Gastroesophageal sphincter (tissue), 3 donors: ENCODE measurements at regions not wholly inside any gene's neighbourhood (a gene's known extent, or its start where the extent isn't known, plus 50 kb on each side); places are given as distances from the start of the nearest gene placed in this dataset.

Source experiments
- CTCF ChIP-seq, 4 experiments: fragments of 200-600 bp in 2 of 4; fragments of 450-650 bp in 2 of 4; sonication (generic) in 1 of 4; IDR thresholded peaks; one replicate each; pipeline ENCODE4 v1.5.1; 2017 to 2019; ENCODE audit warnings: antibody characterized with exemption in 4 of 4, mild to moderate bottlenecking in 2 of 4, moderate library complexity in 2 of 4
- EP300 ChIP-seq: sonication (generic); formaldehyde crosslinking; IDR thresholded peaks from one replicate; pipeline ENCODE4 v1.6.1; 2017; ENCODE audit warnings: antibody characterized with exemption, mild to moderate bottlenecking
- POLR2A ChIP-seq, 2 donors: fragments of 450-650 bp; IDR thresholded peaks; one replicate each; pipeline ENCODE4 v1.6.1; 2017; ENCODE audit warnings: antibody characterized with exemption in 2 of 2, mild to moderate bottlenecking in 2 of 2, moderate library complexity in 1 of 2
- POLR2AphosphoS5 ChIP-seq: sonication (generic); formaldehyde crosslinking; IDR thresholded peaks from one replicate; pipeline ENCODE4 v1.6.1; 2017; ENCODE audit warnings: antibody characterized with exemption

GRCh38 chr12:127214186-127214585, 1052.8 kb upstream of the TMEM132C start:
- TF ChIP-seq CTCF (IDR thresholded peaks at IDR 0.05): no peak
- no peak for TF ChIP-seq POLR2A (IDR thresholded peaks at IDR 0.05)
- TF ChIP-seq POLR2AphosphoS5: no peak
- TF ChIP-seq EP300: no peak
